Hypothalamus (tissue), 51 donors: ENCODE measurements at regions not wholly inside any gene's neighbourhood (a gene's known extent, or its start where the extent isn't known, plus 50 kb on each side); places are given as distances from the start of the nearest gene placed in this dataset.

Experiments used
- DNase-seq, 51 donors: peaks; one replicate each; lab custom pipeline; 2025; lab: John Stamatoyannopoulos, UW

GRCh38 chr18:22613058-22613690 lies 195.5 kb upstream of the CTAGE1 start:
- no peak for DNase-seq

GRCh38 chr18:22613788-22614187 lies 196.1 kb upstream of the CTAGE1 start:
- DNase-seq = no peak

- no peak for DNase-seq
These were observed 205.8 kb upstream of the CTAGE1 start for GRCh38 chr18:22623513-22623912.

- DNase-seq = no peak
These were observed 206.5 kb upstream of the CTAGE1 start for GRCh38 chr18:22624176-22624575.

- DNase-seq = no peak
These were observed 207.7 kb upstream of the CTAGE1 start for GRCh38 chr18:22625406-22625805.

- no peak for DNase-seq
These were observed 209.1 kb upstream of the CTAGE1 start for GRCh38 chr18:22626771-22627170.

- no peak for DNase-seq
These were observed 209.8 kb upstream of the CTAGE1 start for GRCh38 chr18:22627506-22627905.

- no peak for DNase-seq
These were observed 211.2 kb upstream of the CTAGE1 start for GRCh38 chr18:22628795-22629510.

GRCh38 chr18:22630980-22631379 lies 213.3 kb upstream of the CTAGE1 start:
- no peak for DNase-seq

- DNase-seq = no peak
These were observed 214.5 kb upstream of the CTAGE1 start for GRCh38 chr18:22632191-22632590.

GRCh38 chr18:22634464-22634863 lies 216.7 kb upstream of the CTAGE1 start:
- no peak for DNase-seq

- DNase-seq = no peak
These were observed 220.1 kb upstream of the CTAGE1 start for GRCh38 chr18:22637787-22638186.

- DNase-seq = no peak
These were observed 221.3 kb upstream of the CTAGE1 start for GRCh38 chr18:22639026-22639463.

- DNase-seq = no peak
These were observed 221.8 kb upstream of the CTAGE1 start for GRCh38 chr18:22639561-22639960.

GRCh38 chr18:22640281-22640842 lies 222.6 kb upstream of the CTAGE1 start:
- DNase-seq = no peak

GRCh38 chr18:22641958-22642357 lies 224.2 kb upstream of the CTAGE1 start:
- no peak for DNase-seq

- DNase-seq = no peak
These were observed 226.0 kb upstream of the CTAGE1 start for GRCh38 chr18:22643731-22644130.

GRCh38 chr18:22650247-22650646 lies 232.5 kb upstream of the CTAGE1 start:
- DNase-seq = no peak

- no peak for DNase-seq
These were observed 239.9 kb upstream of the CTAGE1 start for GRCh38 chr18:22657619-22658018.

- no peak for DNase-seq
These were observed 240.6 kb upstream of the CTAGE1 start for GRCh38 chr18:22658318-22658717.

- DNase-seq = no peak
These were observed 245.7 kb upstream of the CTAGE1 start for GRCh38 chr18:22663378-22663777.

GRCh38 chr18:22666411-22666940 lies 248.8 kb upstream of the CTAGE1 start:
- DNase-seq = no peak
